Loucy (cell line): ENCODE measurements at regions not wholly inside any gene's neighbourhood (a gene's known extent, or its start where the extent isn't known, plus 50 kb on each side); places are given as distances from the start of the nearest gene placed in this dataset.
A peak's percentile ranks its signal among the peaks of the same experiment; 100 is the strongest.

Source experiments
- H2AFZ ChIP-seq: fragments of 200-600 bp; sonication (generic); 2 replicates; pipeline ENCODE4 v1.6.0; 2016; ENCODE audit warnings: antibody characterized with exemption, mild to moderate bottlenecking, low read length, moderate library complexity
- H3F3A ChIP-seq: fragments of 200-600 bp; 2 replicates; pipeline ENCODE4 v1.6.0; 2016; ENCODE audit warnings: antibody characterized with exemption, low read depth, mild to moderate bottlenecking
- H3K27me3 ChIP-seq: fragments of 200-600 bp; sonication (generic); 2 replicates; pipeline ENCODE4 v1.6.1; 2014; ENCODE audit warnings: low read length, mild to moderate bottlenecking; ENCODE audit not compliant: insufficient read depth, poor library complexity, severe bottlenecking
- H3K36me3 ChIP-seq: fragments of 200-600 bp; sonication (generic); 2 replicates; pipeline ENCODE4 v1.6.1; 2016; ENCODE audit warnings: low read length; ENCODE audit not compliant: insufficient read depth
- H3K4me1 ChIP-seq: fragments of 200-600 bp; sonication (generic); 2 replicates; pipeline ENCODE4 v1.5.1; 2014; ENCODE audit warnings: low read length, mild to moderate bottlenecking; ENCODE audit not compliant: insufficient read depth, poor library complexity, severe bottlenecking
- H3K4me2 ChIP-seq: fragments of 200-600 bp; sonication (generic); 2 replicates; pipeline ENCODE4 v1.6.0; 2014; ENCODE audit warnings: antibody characterized with exemption, low read length, low read depth, mild to moderate bottlenecking; ENCODE audit not compliant: poor library complexity, severe bottlenecking
- H3K4me3 ChIP-seq: fragments of 200-600 bp; sonication (generic); 2 replicates; pipeline ENCODE4 v1.5.1; 2014; ENCODE audit warnings: low read length, mild to moderate bottlenecking, mixed read lengths; ENCODE audit not compliant: poor library complexity, severe bottlenecking
- H3K79me2 ChIP-seq: fragments of 200-600 bp; sonication (generic); 2 replicates; pipeline ENCODE4 v1.6.1; 2014; ENCODE audit warnings: low read length; ENCODE audit not compliant: insufficient read depth
- H3K9ac ChIP-seq: fragments of 200-600 bp; sonication (generic); 2 replicates; pipeline ENCODE4 v1.6.0; 2014; ENCODE audit warnings: mild to moderate bottlenecking, low read depth, low read length, moderate library complexity; ENCODE audit not compliant: poor library complexity, severe bottlenecking
- H3K9me2 ChIP-seq: fragments of 200-600 bp; sonication (generic); replicated peaks from 2 replicates; pipeline ENCODE4 v1.6.1; 2016; ENCODE audit warnings: low read depth, low read length, mixed read lengths
- H3K9me3 ChIP-seq: fragments of 200-600 bp; sonication (generic); 2 replicates; pipeline ENCODE4 v1.6.1; 2014; ENCODE audit warnings: mild to moderate bottlenecking, antibody characterized with exemption, low read length, low read depth; ENCODE audit not compliant: insufficient read depth
- H4K20me1 ChIP-seq: fragments of 200-600 bp; sonication (generic); 2 replicates; pipeline ENCODE4 v1.6.0; 2014; ENCODE audit warnings: antibody characterized with exemption, low read length, mild to moderate bottlenecking; ENCODE audit not compliant: insufficient read depth, poor library complexity, severe bottlenecking
- CTCF ChIP-seq: fragments of 200-600 bp; sonication (generic); conservative IDR thresholded peaks from 2 replicates; pipeline ENCODE4 v1.5.1; 2014; ENCODE audit warnings: mild to moderate bottlenecking, antibody characterized with exemption, low read length
- EZH2phosphoT487 ChIP-seq: fragments of 200-600 bp; IDR thresholded peaks from 2 replicates; pipeline ENCODE4 v1.6.1; 2018; ENCODE audit warnings: antibody characterized with exemption, mild to moderate bottlenecking, moderate library complexity, borderline replicate concordance

GRCh38 chr11:116170526-116171120 is 602.2 kb downstream of the BUD13 start:
- Histone ChIP-seq H3K79me2 (no peaks in the 10 kb centered on the region), H3K9ac (no peak overlapping the region), H3K9me3 (no peaks in the 10 kb centered on the region), H3K36me3 (no peaks in the 10 kb centered on the region), H2AFZ (no peak overlapping the region), H4K20me1 (no peaks in the 10 kb centered on the region), H3K27me3 (no peaks in the 10 kb centered on the region), H3K4me3 (no peak overlapping the region), H3K4me2 (no peak overlapping the region), H3F3A (no peaks in the 10 kb centered on the region), H3K9me2 (no peaks in the 10 kb centered on the region), H3K4me1 (no peaks in the 10 kb centered on the region)
- TF ChIP-seq CTCF = peak; percentile 28
- TF ChIP-seq EZH2phosphoT487 = no peak

- H3K79me2 ChIP-seq = no peaks in the 10 kb centered on the region
- H3K4me1 ChIP-seq = no peaks in the 10 kb centered on the region
- H3K4me3 ChIP-seq = no peak overlapping the region
- no peaks in the 10 kb centered on the region for H3K27me3 ChIP-seq
- H3K9me3 ChIP-seq = no peaks in the 10 kb centered on the region
- H3K9me2 ChIP-seq = no peaks in the 10 kb centered on the region
- no peaks in the 10 kb centered on the region for H3K36me3 ChIP-seq
- no peak overlapping the region for H3K4me2 ChIP-seq
- no peak overlapping the region for H2AFZ ChIP-seq
- no peaks in the 10 kb centered on the region for H3F3A ChIP-seq
- TF ChIP-seq EZH2phosphoT487 (no peak), CTCF (no peak)
- H4K20me1 ChIP-seq = no peaks in the 10 kb centered on the region
- H3K9ac ChIP-seq = no peak overlapping the region
Observed at GRCh38 chr11:116169776-116170175, 603.0 kb downstream of the BUD13 start.

GRCh38 chr11:116168459-116168787 is 604.4 kb downstream of the BUD13 start:
- no peaks in the 10 kb centered on the region for H3K9me2 ChIP-seq
- H3K36me3 ChIP-seq = no peaks in the 10 kb centered on the region
- no peak for TF ChIP-seq CTCF
- H3K4me1 ChIP-seq = no peaks in the 10 kb centered on the region
- H3K79me2 ChIP-seq = no peaks in the 10 kb centered on the region
- no peaks in the 10 kb centered on the region for H3K9me3 ChIP-seq
- H2AFZ ChIP-seq = no peak overlapping the region
- H3K27me3 ChIP-seq = no peaks in the 10 kb centered on the region
- H4K20me1 ChIP-seq = no peaks in the 10 kb centered on the region
- no peak overlapping the region for H3K4me2 ChIP-seq
- H3F3A ChIP-seq = no peaks in the 10 kb centered on the region
- no peak overlapping the region for H3K9ac ChIP-seq
- no peak overlapping the region for H3K4me3 ChIP-seq
